GM19397 (cell line): ENCODE measurements at regions not wholly inside any gene's neighbourhood (a gene's known extent, or its start where the extent isn't known, plus 50 kb on each side); places are given as distances from the start of the nearest gene placed in this dataset.
"Not testable (repeated sequence)": the region's sequence is repeated elsewhere in the genome, so short reads cannot be mapped to it uniquely, and the experiment has no call there.

Source experiments
- ATAC-seq: cut with Tn5 transposase; IDR thresholded peaks from one replicate; pipeline ENCODE4 v1.9.1; 2021; ENCODE audit warnings: mild to moderate bottlenecking, moderate library complexity; ENCODE audit not compliant: unreplicated experiment

- ATAC-seq, result no peak
These were observed 368.4 kb downstream of the OSTF1 start for GRCh38 chr9:75456698-75457097.

- no peak for ATAC-seq
These were observed 369.2 kb downstream of the OSTF1 start for GRCh38 chr9:75457474-75458011.

- ATAC-seq, result not testable (repeated sequence)
These were observed 371.0 kb downstream of the OSTF1 start for GRCh38 chr9:75459311-75459710.

- ATAC-seq, result no peak
These were observed 372.9 kb downstream of the OSTF1 start for GRCh38 chr9:75461183-75461582.

- no peak for ATAC-seq
These were observed 374.6 kb downstream of the OSTF1 start for GRCh38 chr9:75462866-75463265.

- ATAC-seq, result no peak
These were observed 375.6 kb downstream of the OSTF1 start for GRCh38 chr9:75463871-75464270.

- no peak for ATAC-seq
These were observed 376.4 kb downstream of the OSTF1 start for GRCh38 chr9:75464726-75465125.

- no peak for ATAC-seq
These were observed 378.8 kb downstream of the OSTF1 start for GRCh38 chr9:75467142-75467541.

- ATAC-seq, result no peak
These were observed 383.3 kb downstream of the OSTF1 start for GRCh38 chr9:75471549-75472114.

- no peak for ATAC-seq
These were observed 394.3 kb downstream of the OSTF1 start for GRCh38 chr9:75482566-75482965.

- no peak for ATAC-seq
These were observed 395.3 kb downstream of the OSTF1 start for GRCh38 chr9:75483636-75484035.

GRCh38 chr9:75487856-75488718 is 399.8 kb downstream of the OSTF1 start:
- ATAC-seq, result no peak

- ATAC-seq, result no peak
These were observed 400.4 kb downstream of the OSTF1 start for GRCh38 chr9:75488719-75489110.

GRCh38 chr9:75490326-75490725 is 400.1 kb upstream of the PCSK5 start:
- no peak for ATAC-seq

- no peak for ATAC-seq
These were observed 398.9 kb upstream of the PCSK5 start for GRCh38 chr9:75491533-75491932.

- ATAC-seq, result no peak
These were observed 390.7 kb upstream of the PCSK5 start for GRCh38 chr9:75499812-75500211.

- ATAC-seq, result no peak
These were observed 390.0 kb upstream of the PCSK5 start for GRCh38 chr9:75500479-75500878.

GRCh38 chr9:75500940-75501339 is 389.5 kb upstream of the PCSK5 start:
- ATAC-seq, result not testable (repeated sequence)

- ATAC-seq, result no peak
These were observed 385.8 kb upstream of the PCSK5 start for GRCh38 chr9:75504721-75505120.

GRCh38 chr9:75505654-75506053 is 384.8 kb upstream of the PCSK5 start:
- no peak for ATAC-seq

GRCh38 chr9:75529463-75529862 is 361.0 kb upstream of the PCSK5 start:
- ATAC-seq, result no peak

- ATAC-seq, result no peak
These were observed 358.9 kb upstream of the PCSK5 start for GRCh38 chr9:75531588-75531987.
